ENCODE measurements at regions not wholly inside any gene's neighbourhood (a gene's known extent, or its start where the extent isn't known, plus 50 kb on each side); places are given as distances from the start of the nearest gene placed in this dataset.

DNA sequence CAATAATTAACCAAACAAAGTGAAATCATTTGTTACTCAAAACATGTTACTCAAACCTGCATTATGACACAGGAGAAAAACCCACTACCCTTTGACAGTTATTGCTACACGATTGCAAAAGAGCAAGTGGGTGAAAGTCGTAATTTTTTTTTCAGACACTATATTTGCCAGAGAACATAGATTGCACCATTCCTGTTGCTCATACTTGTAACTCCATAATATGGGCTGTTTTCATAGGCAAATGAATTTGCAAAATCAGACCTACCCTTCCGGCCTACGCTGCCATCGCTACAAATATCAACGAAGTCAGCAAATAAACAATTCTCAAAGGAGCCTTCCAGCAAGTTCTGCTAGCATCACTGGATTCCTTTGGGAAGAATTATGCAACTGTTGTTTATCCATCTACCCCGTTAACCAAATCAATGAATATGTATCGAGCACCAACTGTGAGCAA lies 396.5 kb downstream of the IRS2 start:
- Histone ChIP-seq H3K27ac (ENCODE audit: insufficient read depth, low read length, poor library complexity, severe bottlenecking) (no peak overlapping the region), H3K4me1 (ENCODE audit: control insufficient read depth, insufficient read depth, low read length, poor library complexity, severe bottlenecking) (no peaks in the 10 kb centered on the region), H3K27me3 (replicated peaks; ENCODE audit: control insufficient read depth, insufficient read depth, low read length, poor library complexity, severe bottlenecking) (no peaks in the 10 kb centered on the region), H3K36me3 (ENCODE audit: control insufficient read depth, insufficient read depth, low read length) (no peaks in the 10 kb centered on the region), H3K4me3 (ENCODE audit: insufficient read depth, low read depth, low read length, poor library complexity, severe bottlenecking) (no peak overlapping the region), H3K9me3 (ENCODE audit: control insufficient read depth, low read length) (no peaks in the 10 kb centered on the region)
- no peak for DNase-seq

- Histone ChIP-seq H3K27ac (ENCODE audit: insufficient read depth, low read length, poor library complexity, severe bottlenecking) (no peak overlapping the region), H3K27me3 (replicated peaks; ENCODE audit: control insufficient read depth, insufficient read depth, low read length, poor library complexity, severe bottlenecking) (no peaks in the 10 kb centered on the region), H3K4me1 (ENCODE audit: control insufficient read depth, insufficient read depth, low read length, poor library complexity, severe bottlenecking) (no peaks in the 10 kb centered on the region)
These were observed 396.9 kb downstream of the IRS2 start for GRCh38 chr13:109389456-109389855.

DNA sequence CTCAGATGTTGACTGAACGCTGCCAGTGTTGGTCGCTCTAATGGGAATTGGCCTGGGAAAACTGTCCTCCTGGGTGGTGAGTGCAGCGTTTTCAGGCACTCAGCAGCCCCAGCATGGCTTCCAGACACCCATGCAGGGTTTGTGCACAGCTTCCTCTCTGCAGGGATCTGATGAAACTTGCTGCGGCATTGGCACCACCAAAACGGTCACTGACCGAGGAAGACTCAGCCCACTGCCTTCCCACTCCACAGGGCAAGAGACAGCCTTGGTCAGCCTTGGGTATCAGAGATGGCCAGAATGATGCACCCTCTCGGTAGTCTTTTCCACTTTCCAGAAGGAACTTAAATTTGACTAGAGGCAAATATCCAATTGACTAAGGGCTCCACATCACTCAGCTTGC lies 398.9 kb downstream of the IRS2 start:
- Histone ChIP-seq H3K4me3 (ENCODE audit: insufficient read depth, low read depth, low read length, poor library complexity, severe bottlenecking) (no peak overlapping the region), H3K9me3 (ENCODE audit: control insufficient read depth, low read length) (no peaks in the 10 kb centered on the region), H3K27me3 (replicated peaks; ENCODE audit: control insufficient read depth, insufficient read depth, low read length, poor library complexity, severe bottlenecking) (no peaks in the 10 kb centered on the region), H3K36me3 (ENCODE audit: control insufficient read depth, insufficient read depth, low read length) (no peaks in the 10 kb centered on the region), H3K4me1 (ENCODE audit: control insufficient read depth, insufficient read depth, low read length, poor library complexity, severe bottlenecking) (no peaks in the 10 kb centered on the region), H3K27ac (ENCODE audit: insufficient read depth, low read length, poor library complexity, severe bottlenecking) (no peak overlapping the region)
- DNase-seq = no peak

More at GRCh38 chr13:109389456-109389855, 396.9 kb downstream of the IRS2 start:
- Histone ChIP-seq H3K4me3 (ENCODE audit: insufficient read depth, low read depth, low read length, poor library complexity, severe bottlenecking) (no peak overlapping the region), H3K36me3 (ENCODE audit: control insufficient read depth, insufficient read depth, low read length) (no peaks in the 10 kb centered on the region), H3K9me3 (ENCODE audit: control insufficient read depth, low read length) (no peaks in the 10 kb centered on the region)
- DNase-seq = no peak

- Histone ChIP-seq H3K27me3 (replicated peaks; ENCODE audit: control insufficient read depth, insufficient read depth, low read length, poor library complexity, severe bottlenecking) (no peaks in the 10 kb centered on the region), H3K36me3 (ENCODE audit: control insufficient read depth, insufficient read depth, low read length) (no peaks in the 10 kb centered on the region), H3K4me1 (ENCODE audit: control insufficient read depth, insufficient read depth, low read length, poor library complexity, severe bottlenecking) (no peaks in the 10 kb centered on the region), H3K4me3 (ENCODE audit: insufficient read depth, low read depth, low read length, poor library complexity, severe bottlenecking) (no peak overlapping the region), H3K27ac (ENCODE audit: insufficient read depth, low read length, poor library complexity, severe bottlenecking) (no peak overlapping the region), H3K9me3 (ENCODE audit: control insufficient read depth, low read length) (no peaks in the 10 kb centered on the region)
- no peak for DNase-seq
These were observed 401.2 kb downstream of the IRS2 start for GRCh38 chr13:109385242-109385560.

DNA sequence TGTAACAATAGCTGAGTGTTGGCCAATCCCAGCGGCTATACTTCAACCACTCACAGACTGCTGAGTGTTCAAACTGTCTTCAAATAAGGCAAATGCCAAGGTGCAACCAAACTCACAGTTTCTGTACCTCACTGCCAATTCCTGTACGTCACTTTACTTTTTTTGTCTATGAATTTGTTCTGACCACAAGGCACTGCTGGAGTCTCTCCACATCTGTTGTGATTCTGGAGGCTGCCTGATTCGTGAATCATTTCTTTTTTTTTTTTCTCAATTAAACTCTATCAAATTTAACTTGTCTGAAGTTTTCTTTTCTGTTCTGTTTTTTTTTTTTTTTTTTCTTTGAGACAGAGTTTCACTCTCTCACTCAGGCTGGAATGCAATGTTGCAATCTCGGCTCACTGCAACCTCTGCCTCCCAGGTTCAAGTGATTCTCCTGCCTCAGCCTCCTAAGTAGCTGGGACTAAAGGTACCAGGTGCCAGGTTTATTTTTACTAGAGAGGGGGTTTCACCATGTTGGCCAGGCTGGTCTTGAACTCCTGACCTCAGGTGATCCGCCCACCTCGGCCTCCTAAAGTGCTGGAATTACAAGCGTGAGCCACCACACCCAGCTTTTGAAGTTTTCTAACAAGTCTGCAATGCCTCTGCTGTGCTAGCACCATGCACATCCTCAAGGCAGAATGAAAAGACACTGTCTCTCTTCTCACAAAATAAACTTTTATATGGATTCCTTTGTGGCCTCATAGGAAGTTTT lies 401.7 kb downstream of the IRS2 start:
- DNase-seq = no peak
- H3K27me3 ChIP-seq (replicated peaks; ENCODE audit: control insufficient read depth, insufficient read depth, low read length, poor library complexity, severe bottlenecking) = no peaks in the 10 kb centered on the region
- no peaks in the 10 kb centered on the region for H3K36me3 ChIP-seq (ENCODE audit: control insufficient read depth, insufficient read depth, low read length)
- no peak overlapping the region for H3K4me3 ChIP-seq (ENCODE audit: insufficient read depth, low read depth, low read length, poor library complexity, severe bottlenecking)
- no peak overlapping the region for H3K27ac ChIP-seq (ENCODE audit: insufficient read depth, low read length, poor library complexity, severe bottlenecking)
- H3K4me1 ChIP-seq (ENCODE audit: control insufficient read depth, insufficient read depth, low read length, poor library complexity, severe bottlenecking) = no peaks in the 10 kb centered on the region
- H3K9me3 ChIP-seq (ENCODE audit: control insufficient read depth, low read length) = no peaks in the 10 kb centered on the region

DNA sequence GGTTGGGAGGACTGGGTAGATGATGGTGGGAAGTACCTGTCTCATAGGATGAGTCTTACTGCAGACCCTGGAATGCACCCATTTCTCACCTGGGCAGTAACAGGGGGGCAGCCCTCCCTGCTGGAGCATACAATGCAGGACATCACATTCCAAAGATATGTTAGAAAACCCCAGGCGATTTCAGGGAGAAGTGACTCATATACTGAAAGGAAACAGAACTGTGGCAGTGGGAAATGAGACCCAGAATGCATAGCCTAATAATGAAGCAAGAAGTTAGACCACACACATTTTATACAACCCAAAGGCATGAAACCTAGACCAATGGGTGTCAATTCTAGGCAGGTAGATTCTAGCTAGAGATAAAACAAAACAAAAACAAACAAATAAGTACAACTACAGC lies 402.7 kb downstream of the IRS2 start:
- Histone ChIP-seq H3K9me3 (ENCODE audit: control insufficient read depth, low read length) (no peaks in the 10 kb centered on the region), H3K4me1 (ENCODE audit: control insufficient read depth, insufficient read depth, low read length, poor library complexity, severe bottlenecking) (no peaks in the 10 kb centered on the region), H3K27me3 (replicated peaks; ENCODE audit: control insufficient read depth, insufficient read depth, low read length, poor library complexity, severe bottlenecking) (no peaks in the 10 kb centered on the region), H3K27ac (ENCODE audit: insufficient read depth, low read length, poor library complexity, severe bottlenecking) (no peak overlapping the region), H3K36me3 (ENCODE audit: control insufficient read depth, insufficient read depth, low read length) (no peaks in the 10 kb centered on the region), H3K4me3 (ENCODE audit: insufficient read depth, low read depth, low read length, poor library complexity, severe bottlenecking) (no peak overlapping the region)
- no peak for DNase-seq

- no peak overlapping the region for H3K27ac ChIP-seq (ENCODE audit: insufficient read depth, low read length, poor library complexity, severe bottlenecking)
These were observed 404.7 kb downstream of the IRS2 start for GRCh38 chr13:109381546-109382180.

DNA sequence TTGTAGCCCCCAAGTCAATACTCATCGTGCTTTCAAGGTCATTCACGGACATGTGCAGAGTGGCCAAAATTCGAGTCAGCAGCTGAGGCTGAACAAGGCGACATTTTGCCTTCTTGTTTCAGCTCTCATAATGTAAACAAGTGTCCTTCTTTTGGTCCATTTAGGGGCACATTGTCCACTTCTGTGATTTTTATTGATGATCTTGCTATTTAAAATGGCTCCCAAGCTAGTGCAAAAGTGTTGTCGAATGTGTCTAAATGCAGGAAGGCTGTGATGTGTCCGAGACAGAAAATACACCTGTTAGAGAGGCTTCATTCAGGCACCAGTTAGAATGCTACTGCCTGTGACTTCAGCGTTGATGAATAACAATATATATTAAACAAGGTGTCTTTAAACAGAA lies 405.9 kb downstream of the IRS2 start:
- no peaks in the 10 kb centered on the region for H3K4me1 ChIP-seq (ENCODE audit: control insufficient read depth, insufficient read depth, low read length, poor library complexity, severe bottlenecking)
- no peaks in the 10 kb centered on the region for H3K36me3 ChIP-seq (ENCODE audit: control insufficient read depth, insufficient read depth, low read length)
- no peaks in the 10 kb centered on the region for H3K9me3 ChIP-seq (ENCODE audit: control insufficient read depth, low read length)
- H3K27me3 ChIP-seq (replicated peaks; ENCODE audit: control insufficient read depth, insufficient read depth, low read length, poor library complexity, severe bottlenecking) = no peaks in the 10 kb centered on the region
- H3K4me3 ChIP-seq (ENCODE audit: insufficient read depth, low read depth, low read length, poor library complexity, severe bottlenecking) = no peak overlapping the region
- no peak overlapping the region for H3K27ac ChIP-seq (ENCODE audit: insufficient read depth, low read length, poor library complexity, severe bottlenecking)
- no peak for DNase-seq

More at GRCh38 chr13:109381546-109382180, 404.7 kb downstream of the IRS2 start:
- Histone ChIP-seq H3K4me3 (ENCODE audit: insufficient read depth, low read depth, low read length, poor library complexity, severe bottlenecking) (no peak overlapping the region), H3K9me3 (ENCODE audit: control insufficient read depth, low read length) (no peaks in the 10 kb centered on the region), H3K36me3 (ENCODE audit: control insufficient read depth, insufficient read depth, low read length) (no peaks in the 10 kb centered on the region), H3K4me1 (ENCODE audit: control insufficient read depth, insufficient read depth, low read length, poor library complexity, severe bottlenecking) (no peaks in the 10 kb centered on the region), H3K27me3 (replicated peaks; ENCODE audit: control insufficient read depth, insufficient read depth, low read length, poor library complexity, severe bottlenecking) (no peaks in the 10 kb centered on the region)
- DNase-seq = no peak

- Histone ChIP-seq H3K9me3 (ENCODE audit: control insufficient read depth, low read length) (no peaks in the 10 kb centered on the region), H3K4me1 (ENCODE audit: control insufficient read depth, insufficient read depth, low read length, poor library complexity, severe bottlenecking) (no peaks in the 10 kb centered on the region), H3K27ac (ENCODE audit: insufficient read depth, low read length, poor library complexity, severe bottlenecking) (no peak overlapping the region), H3K27me3 (replicated peaks; ENCODE audit: control insufficient read depth, insufficient read depth, low read length, poor library complexity, severe bottlenecking) (no peaks in the 10 kb centered on the region), H3K4me3 (ENCODE audit: insufficient read depth, low read depth, low read length, poor library complexity, severe bottlenecking) (no peak overlapping the region), H3K36me3 (ENCODE audit: control insufficient read depth, insufficient read depth, low read length) (no peaks in the 10 kb centered on the region)
- DNase-seq = no peak
These were observed 406.5 kb downstream of the IRS2 start for GRCh38 chr13:109379930-109380329.

DNA sequence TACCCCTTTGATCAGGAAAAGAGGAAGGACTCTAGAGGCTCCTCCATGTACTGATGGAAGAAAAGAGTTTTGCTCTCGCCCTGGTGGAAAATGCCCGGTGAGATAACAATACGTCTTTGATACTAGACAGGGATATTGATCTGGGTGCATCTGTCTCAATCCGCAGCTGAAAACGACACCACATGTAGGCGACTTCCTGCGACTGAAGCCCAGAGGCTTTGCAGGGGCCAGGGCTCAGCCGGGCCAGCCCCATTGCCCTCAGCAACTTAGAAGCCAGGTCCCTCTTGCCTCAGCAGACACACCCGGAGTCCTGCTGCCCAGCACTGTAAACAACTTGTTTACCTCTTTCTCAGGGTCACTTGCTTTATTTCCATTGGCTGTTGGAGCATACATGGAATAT lies 409.4 kb downstream of the IRS2 start:
- Histone ChIP-seq H3K4me1 (ENCODE audit: control insufficient read depth, insufficient read depth, low read length, poor library complexity, severe bottlenecking) (no peaks in the 10 kb centered on the region), H3K27ac (ENCODE audit: insufficient read depth, low read length, poor library complexity, severe bottlenecking) (no peak overlapping the region)
- no peak for DNase-seq

More for the DNA sequence above, 409.4 kb downstream of the IRS2 start:
- H3K9me3 ChIP-seq (ENCODE audit: control insufficient read depth, low read length) = no peaks in the 10 kb centered on the region
- H3K4me3 ChIP-seq (ENCODE audit: insufficient read depth, low read depth, low read length, poor library complexity, severe bottlenecking) = no peak overlapping the region
- H3K27me3 ChIP-seq (replicated peaks; ENCODE audit: control insufficient read depth, insufficient read depth, low read length, poor library complexity, severe bottlenecking) = no peaks in the 10 kb centered on the region
- no peaks in the 10 kb centered on the region for H3K36me3 ChIP-seq (ENCODE audit: control insufficient read depth, insufficient read depth, low read length)

Data from effector memory CD4-positive, alpha-beta T cell (primary cell).